GM18508 (cell line): ENCODE measurements at regions not wholly inside any gene's neighbourhood (a gene's known extent, or its start where the extent isn't known, plus 50 kb on each side); places are given as distances from the start of the nearest gene placed in this dataset.

Experiments used
- ATAC-seq: cut with Tn5 transposase; IDR thresholded peaks from one replicate; pipeline ENCODE4 v1.9.1; 2021; ENCODE audit warnings: moderate number of reproducible peaks; ENCODE audit not compliant: insufficient read depth, unreplicated experiment

GRCh38 chr12:14249368-14249767 lies 116.1 kb upstream of the ATF7IP start:
- no peak for ATAC-seq

- no peak for ATAC-seq
Observed at GRCh38 chr12:14252697-14253096, 112.8 kb upstream of the ATF7IP start.

GRCh38 chr12:14253496-14253895 lies 112.0 kb upstream of the ATF7IP start:
- ATAC-seq, result no peak

- ATAC-seq, result no peak
Observed at GRCh38 chr12:14254781-14255180, 110.7 kb upstream of the ATF7IP start.

- ATAC-seq, result no peak
Observed at GRCh38 chr12:14256121-14256520, 109.4 kb upstream of the ATF7IP start.

GRCh38 chr12:14256555-14257169 lies 108.8 kb upstream of the ATF7IP start:
- ATAC-seq, result no peak

- ATAC-seq, result no peak
Observed at GRCh38 chr12:14257303-14257733, 108.2 kb upstream of the ATF7IP start.

- ATAC-seq, result peak; percentile 52
Observed at GRCh38 chr12:14257734-14258574, 107.5 kb upstream of the ATF7IP start.

GRCh38 chr12:14258575-14258940 lies 106.9 kb upstream of the ATF7IP start:
- no peak for ATAC-seq

GRCh38 chr12:14259481-14260010 lies 105.9 kb upstream of the ATF7IP start:
- no peak for ATAC-seq

- ATAC-seq, result no peak
Observed at GRCh38 chr12:14260011-14260993, 105.2 kb upstream of the ATF7IP start.

- no peak for ATAC-seq
Observed at GRCh38 chr12:14261096-14261495, 104.4 kb upstream of the ATF7IP start.

- ATAC-seq, result no peak
Observed at GRCh38 chr12:14261861-14262260, 103.6 kb upstream of the ATF7IP start.

- ATAC-seq, result no peak
Observed at GRCh38 chr12:14262771-14263511, 102.5 kb upstream of the ATF7IP start.

GRCh38 chr12:14263742-14264141 lies 101.7 kb upstream of the ATF7IP start:
- ATAC-seq, result no peak

- ATAC-seq, result no peak
Observed at GRCh38 chr12:14264316-14264715, 101.2 kb upstream of the ATF7IP start.

- no peak for ATAC-seq
Observed at GRCh38 chr12:14264778-14265177, 100.7 kb upstream of the ATF7IP start.

GRCh38 chr12:14268120-14268515 lies 97.4 kb upstream of the ATF7IP start:
- no peak for ATAC-seq

- no peak for ATAC-seq
Observed at GRCh38 chr12:14270392-14270791, 95.1 kb upstream of the ATF7IP start.
